IMR-90 (cell line): ENCODE measurements at regions not wholly inside any gene's neighbourhood (a gene's known extent, or its start where the extent isn't known, plus 50 kb on each side); places are given as distances from the start of the nearest gene placed in this dataset.

Experiments
- ATAC-seq: fragments of 200-7000 bp; cut with Tn5 transposase; 2 replicates; pipeline ENCODE4 v1.9.1; 2020; ENCODE audit warnings: low read depth, mild to moderate bottlenecking, moderate library complexity
- BruUV-seq: library from RNA; stranded (reverse); fragments of 400-500 nt; replicated peaks from 2 replicates; lab custom pipeline; 2021; lab: Mats Ljungman, UMichigan
- CTCF ChIA-PET: fragments of 300-600 bp; formaldehyde crosslinking; extraction: SDS; loops from one replicate; lab custom pipeline; 2021; ENCODE audit warnings: antibody characterized with exemption; lab: Yijun Ruan, JAX
- POLR2A ChIA-PET: fragments of 300-600 bp; sonication (Branson Sonifier 250); formaldehyde crosslinking; loops from one replicate; lab custom pipeline; 2022; ENCODE audit warnings: antibody characterized with exemption; ENCODE audit not compliant: unreplicated experiment; lab: Charles Lee
- DNase-seq: peaks from one replicate; pipeline ENCODE4 v3.0.0; 2013
- H2AFZ ChIP-seq: replicated peaks from 2 replicates; pipeline ENCODE3; 2013; ENCODE audit warnings: low read length, mild to moderate bottlenecking; ENCODE audit not compliant: poor library complexity
- H2AK5ac ChIP-seq: 2 replicates; pipeline ENCODE4 v1.6.1; 2013; ENCODE audit warnings: low read depth, low read length, inconsistent platforms
- H2AK9ac ChIP-seq: replicated peaks from 2 replicates; pipeline ENCODE3; 2013; ENCODE audit warnings: mild to moderate bottlenecking, low read depth, low read length, moderate library complexity; ENCODE audit not compliant: poor library complexity
- H2BK120ac ChIP-seq: 2 replicates; pipeline ENCODE4 v1.6.1; 2013; ENCODE audit warnings: low read depth, low read length, inconsistent platforms
- H2BK15ac ChIP-seq: 3 replicates; pipeline ENCODE4 v1.6.1; 2013; ENCODE audit warnings: low read depth, low read length, inconsistent platforms
- H2BK20ac ChIP-seq: 2 replicates; pipeline ENCODE4 v1.6.1; 2013; ENCODE audit warnings: low read depth, mild to moderate bottlenecking, inconsistent platforms, low read length, moderate library complexity
- H2BK5ac ChIP-seq: 2 replicates; pipeline ENCODE4 v1.6.1; 2013; ENCODE audit warnings: mild to moderate bottlenecking, low read depth, low read length, inconsistent platforms; ENCODE audit not compliant: poor library complexity, severe bottlenecking
- H3K14ac ChIP-seq: replicated peaks from 2 replicates; pipeline ENCODE4 v1.6.1; 2013; ENCODE audit warnings: low read depth, low read length, inconsistent platforms
- H3K18ac ChIP-seq: 2 replicates; pipeline ENCODE4 v1.6.1; 2013; ENCODE audit warnings: low read depth, low read length, control low read depth
- H3K23ac ChIP-seq: 2 replicates; pipeline ENCODE4 v1.6.1; 2013; ENCODE audit warnings: low read depth, low read length, inconsistent platforms
- H3K27ac ChIP-seq: 2 replicates; pipeline ENCODE4 v1.5.1; 2013; ENCODE audit warnings: mild to moderate bottlenecking, control low read depth, low read length; ENCODE audit not compliant: insufficient read depth
- H3K27me3 ChIP-seq: 2 replicates; pipeline ENCODE4 v1.6.1; 2013; ENCODE audit warnings: low read length; ENCODE audit not compliant: control insufficient read depth, insufficient read depth
- H3K36me3 ChIP-seq: 2 replicates; pipeline ENCODE4 v1.6.1; 2013; ENCODE audit warnings: low read length, mixed read lengths; ENCODE audit not compliant: control insufficient read depth, insufficient read depth
- H3K4ac ChIP-seq: 2 replicates; pipeline ENCODE4 v1.6.1; 2013; ENCODE audit warnings: low read depth, low read length, inconsistent platforms
- H3K4me1 ChIP-seq: 2 replicates; pipeline ENCODE4 v1.6.1; 2013; ENCODE audit warnings: low read length, mixed read lengths; ENCODE audit not compliant: control insufficient read depth, insufficient read depth
- H3K4me2 ChIP-seq: 2 replicates; pipeline ENCODE4 v1.6.1; 2013; ENCODE audit warnings: low read depth, mild to moderate bottlenecking, control low read depth, low read length, moderate library complexity
- H3K4me3 ChIP-seq: 2 replicates; pipeline ENCODE4 v1.5.1; 2013; ENCODE audit warnings: low read depth, mild to moderate bottlenecking, control low read depth, low read length, moderate library complexity; ENCODE audit not compliant: insufficient read depth
- H3K56ac ChIP-seq: 2 replicates; pipeline ENCODE4 v1.6.1; 2013; ENCODE audit warnings: low read length, inconsistent platforms; ENCODE audit not compliant: insufficient read depth; ENCODE audit errors: extremely low read depth
- H3K79me1 ChIP-seq, 2 experiments: 2 replicates each; pipeline ENCODE4 v1.6.1; 2013; ENCODE audit warnings: low read length in 2 of 2, inconsistent platforms in 1 of 2, low read depth in 1 of 2
- H3K9ac ChIP-seq: 2 replicates; pipeline ENCODE4 v1.6.1; 2013; ENCODE audit warnings: low read depth, low read length, control low read depth
- H3K9me1 ChIP-seq: 2 replicates; pipeline ENCODE4 v1.6.1; 2013; ENCODE audit warnings: low read length, inconsistent platforms; ENCODE audit not compliant: insufficient read depth
- H3K9me3 ChIP-seq: 2 replicates; pipeline ENCODE4 v1.6.1; 2013; ENCODE audit warnings: low read length; ENCODE audit not compliant: control insufficient read depth, insufficient read depth
- H4K20me1 ChIP-seq: 2 replicates; pipeline ENCODE4 v1.6.1; 2013; ENCODE audit warnings: low read length, inconsistent platforms; ENCODE audit not compliant: insufficient read depth
- H4K5ac ChIP-seq: 2 replicates; pipeline ENCODE4 v1.6.1; 2013; ENCODE audit warnings: mild to moderate bottlenecking, low read depth, low read length, control low read depth
- H4K8ac ChIP-seq, 2 experiments: 2 replicates each; pipeline ENCODE4 v1.6.1; 2013; ENCODE audit warnings: low read depth in 2 of 2, low read length in 2 of 2, control low read depth in 1 of 2, inconsistent platforms in 1 of 2
- H4K91ac ChIP-seq: 2 replicates; pipeline ENCODE4 v1.6.1; 2013; ENCODE audit warnings: low read depth, low read length, inconsistent platforms; ENCODE audit not compliant: insufficient read depth
- BHLHE40 ChIP-seq: fragments of 150-350 bp; IDR thresholded peaks from 2 replicates; pipeline ENCODE4 v1.6.1; 2016; ENCODE audit warnings: mild to moderate bottlenecking, low read depth, low read length
- CEBPB ChIP-seq: IDR thresholded peaks from 2 replicates; pipeline ENCODE4 v1.6.1; 2012; ENCODE audit warnings: low read depth, low read length, improper control_type of control experiment
- CHD1 ChIP-seq: IDR thresholded peaks from 2 replicates; pipeline ENCODE4 v1.6.1; 2012; ENCODE audit warnings: low read depth, low read length, improper control_type of control experiment
- ELK1 ChIP-seq: fragments of 150-350 bp; IDR thresholded peaks from 2 replicates; pipeline ENCODE4 v1.6.1; 2016; ENCODE audit warnings: low read depth, mild to moderate bottlenecking, low read length, moderate library complexity, borderline replicate concordance
- FOS ChIP-seq: fragments of 150-350 bp; IDR thresholded peaks from 2 replicates; pipeline ENCODE4 v1.6.1; 2016; ENCODE audit warnings: low read depth, low read length
- MAZ ChIP-seq: IDR thresholded peaks from 2 replicates; pipeline ENCODE4 v1.6.1; 2012; ENCODE audit warnings: low read depth, mild to moderate bottlenecking, low read length, improper control_type of control experiment, moderate library complexity, borderline replicate concordance
- MXI1 ChIP-seq: IDR thresholded peaks from 2 replicates; pipeline ENCODE4 v1.6.1; 2012; ENCODE audit warnings: low read depth, mild to moderate bottlenecking, low read length, moderate library complexity, borderline replicate concordance
- NFE2L2 ChIP-seq: fragments of 150-350 bp; IDR thresholded peaks from 2 replicates; pipeline ENCODE4 v1.6.1; 2016; ENCODE audit warnings: low read depth, mild to moderate bottlenecking, low read length
- POLR2A ChIP-seq: IDR thresholded peaks from 2 replicates; pipeline ENCODE4 v1.6.1; 2012; ENCODE audit warnings: mild to moderate bottlenecking, low read depth, low read length
- RAD21 ChIP-seq: IDR thresholded peaks from 2 replicates; pipeline ENCODE4 v1.6.1; 2012; ENCODE audit warnings: low read length, improper control_type of control experiment
- RCOR1 ChIP-seq: IDR thresholded peaks from 2 replicates; pipeline ENCODE4 v1.6.1; 2012; ENCODE audit warnings: mild to moderate bottlenecking, low read length, improper control_type of control experiment; ENCODE audit not compliant: insufficient replicate concordance
- SMC3 ChIP-seq: fragments of 150-350 bp; IDR thresholded peaks from 2 replicates; pipeline ENCODE4 v1.6.1; 2016; ENCODE audit warnings: low read depth, mild to moderate bottlenecking, antibody characterized with exemption, low read length, moderate library complexity
- WGBS, 2 experiments: methylation state at CpG; one replicate each; pipeline versions ENCODE4 v1.1.5 to v1.1.7; 2013; ENCODE audit warnings: missing lambda C conversion rate in 2 of 2; ENCODE audit not compliant: insufficient read length in 1 of 2; ENCODE audit errors: extremely low coverage in 2 of 2; 5-methylcytosine and 5-hydroxymethylcytosine counted together
- dilution Hi-C: fragments of 300-500 bp; cut with HindIII; formaldehyde crosslinking; loops from one replicate; pipeline ENCODE4 v1.14.3; 2018; ENCODE audit warnings: low sequenced_read_pairs; ENCODE audit not compliant: unreplicated experiment
- in situ Hi-C: fragments of 300-500 bp; cut with MboI; formaldehyde crosslinking; loops from 3 replicates; pipeline ENCODE4 v1.14.3; 2019; ENCODE audit warnings: low sequenced_read_pairs, inconsistent platforms, mixed read lengths
- intact Hi-C: fragments of 100-400 bp; cut with micrococcal nuclease; formaldehyde crosslinking; loops from 2 replicates; pipeline ENCODE4 v1.10.0; 2022
- TF ChIP-seq, protein P1 (sequence below): fragments of 150-350 bp; IDR thresholded peaks from 2 replicates; pipeline ENCODE4 v1.6.1; 2017; ENCODE audit warnings: mild to moderate bottlenecking, antibody characterized with exemption, low read length, low read depth
- TF ChIP-seq, protein P2 (sequence below): conservative IDR thresholded peaks from 2 replicates; pipeline ENCODE4 v1.5.1; 2012; ENCODE audit warnings: mild to moderate bottlenecking, low read depth, low read length, improper control_type of control experiment

DNA sequence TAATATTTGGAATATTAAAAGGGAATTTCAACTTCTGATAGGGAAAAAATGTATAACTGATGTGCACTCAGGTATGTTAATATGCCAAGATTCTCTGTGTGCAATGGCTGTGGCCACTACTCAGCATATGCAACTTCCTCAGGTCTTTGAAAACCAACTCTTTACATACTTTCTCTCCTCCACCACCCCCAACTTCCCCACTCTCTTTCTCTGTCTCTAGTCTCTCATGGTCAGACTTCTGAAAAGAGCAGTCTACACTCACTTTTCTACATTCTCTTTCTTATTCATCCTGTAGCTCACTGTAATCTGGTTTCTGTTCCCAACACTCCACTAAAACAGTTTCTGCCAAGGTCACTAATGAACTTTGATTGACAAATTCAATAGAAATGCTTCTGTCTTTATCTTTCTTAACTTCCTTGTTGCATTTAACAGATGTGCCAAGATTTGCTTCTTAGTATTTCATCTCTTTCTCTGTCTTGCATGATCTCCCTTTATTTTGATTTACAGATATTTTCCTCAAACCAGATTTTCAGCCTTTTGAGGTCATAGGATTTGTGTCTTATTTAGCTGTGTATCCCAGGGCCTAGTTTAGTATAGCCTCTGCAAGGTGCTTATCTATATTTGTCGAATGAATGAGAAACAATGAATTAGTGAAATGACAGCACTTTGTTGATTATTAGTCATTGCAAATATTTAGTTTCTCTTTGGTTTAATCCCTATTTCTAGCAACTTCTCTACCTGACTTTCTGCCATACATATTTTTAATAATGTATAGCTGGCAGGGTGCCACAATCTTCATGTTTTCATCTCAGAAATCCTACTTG lies 168.9 kb downstream of the LMO4 start:
- BruUV-seq = no TSS peak
- Histone ChIP-seq H3K36me3 (no peaks in the 10 kb centered on the region), H3K23ac (no peak overlapping the region), H3K18ac (no peak overlapping the region), H4K20me1 (no peaks in the 10 kb centered on the region), H2AK5ac (no peak overlapping the region), H4K91ac (no peak overlapping the region), H3K9ac (no peak overlapping the region), H3K4ac (no peak overlapping the region), H2BK5ac (no peak overlapping the region), H3K14ac (no peak overlapping the region), H3K4me2 (no peak overlapping the region), H3K56ac (no peak overlapping the region), H3K9me3 (no peaks in the 10 kb centered on the region), H4K8ac (no peak overlapping the region), H3K4me1 (no peaks in the 10 kb centered on the region), H2AFZ (no peak overlapping the region), H3K79me1 (no peaks in the 10 kb centered on the region), H2AK9ac (no peak overlapping the region), H3K9me1 (no peaks in the 10 kb centered on the region), H2BK20ac (no peak overlapping the region), H3K27me3 (no peaks in the 10 kb centered on the region; the same call in 1 of the 2 replicates), H2BK15ac (no peak overlapping the region), H2BK120ac (no peak overlapping the region), H4K5ac (no peak overlapping the region), H3K27ac (no peak overlapping the region), H3K4me3 (no peak overlapping the region)
- dilution Hi-C loops = no loop called here
- ATAC-seq (no peak), DNase-seq (no peak)
- TF ChIP-seq RAD21 = no peak
- TF ChIP-seq, protein P1, sequence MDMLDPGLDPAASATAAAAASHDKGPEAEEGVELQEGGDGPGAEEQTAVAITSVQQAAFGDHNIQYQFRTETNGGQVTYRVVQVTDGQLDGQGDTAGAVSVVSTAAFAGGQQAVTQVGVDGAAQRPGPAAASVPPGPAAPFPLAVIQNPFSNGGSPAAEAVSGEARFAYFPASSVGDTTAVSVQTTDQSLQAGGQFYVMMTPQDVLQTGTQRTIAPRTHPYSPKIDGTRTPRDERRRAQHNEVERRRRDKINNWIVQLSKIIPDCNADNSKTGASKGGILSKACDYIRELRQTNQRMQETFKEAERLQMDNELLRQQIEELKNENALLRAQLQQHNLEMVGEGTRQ = no peak
- TF ChIP-seq CEBPB = no peak
- TF ChIP-seq SMC3 = no peak
- TF ChIP-seq RCOR1 = no peak
- TF ChIP-seq ELK1 = no peak
- no peak for TF ChIP-seq POLR2A
- TF ChIP-seq BHLHE40 = no peak
- TF ChIP-seq MXI1 = no peak
- no peak for TF ChIP-seq FOS
- no peak for TF ChIP-seq MAZ
- TF ChIP-seq CHD1 = no peak
- no peak for TF ChIP-seq NFE2L2
- TF ChIP-seq, protein P2, sequence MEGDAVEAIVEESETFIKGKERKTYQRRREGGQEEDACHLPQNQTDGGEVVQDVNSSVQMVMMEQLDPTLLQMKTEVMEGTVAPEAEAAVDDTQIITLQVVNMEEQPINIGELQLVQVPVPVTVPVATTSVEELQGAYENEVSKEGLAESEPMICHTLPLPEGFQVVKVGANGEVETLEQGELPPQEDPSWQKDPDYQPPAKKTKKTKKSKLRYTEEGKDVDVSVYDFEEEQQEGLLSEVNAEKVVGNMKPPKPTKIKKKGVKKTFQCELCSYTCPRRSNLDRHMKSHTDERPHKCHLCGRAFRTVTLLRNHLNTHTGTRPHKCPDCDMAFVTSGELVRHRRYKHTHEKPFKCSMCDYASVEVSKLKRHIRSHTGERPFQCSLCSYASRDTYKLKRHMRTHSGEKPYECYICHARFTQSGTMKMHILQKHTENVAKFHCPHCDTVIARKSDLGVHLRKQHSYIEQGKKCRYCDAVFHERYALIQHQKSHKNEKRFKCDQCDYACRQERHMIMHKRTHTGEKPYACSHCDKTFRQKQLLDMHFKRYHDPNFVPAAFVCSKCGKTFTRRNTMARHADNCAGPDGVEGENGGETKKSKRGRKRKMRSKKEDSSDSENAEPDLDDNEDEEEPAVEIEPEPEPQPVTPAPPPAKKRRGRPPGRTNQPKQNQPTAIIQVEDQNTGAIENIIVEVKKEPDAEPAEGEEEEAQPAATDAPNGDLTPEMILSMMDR = no peak
- WGBS, 2 experiments = no CpG with 5 or more reads among the region's 1 CpG
- in situ Hi-C loops = no loop called here
- intact Hi-C loops = no loop called here
- CTCF ChIA-PET = no interaction called here
- POLR2A ChIA-PET = no interaction called here
